ENCODE measurements at regions not wholly inside any gene's neighbourhood (a gene's known extent, or its start where the extent isn't known, plus 50 kb on each side); places are given as distances from the start of the nearest gene placed in this dataset.

DNA sequence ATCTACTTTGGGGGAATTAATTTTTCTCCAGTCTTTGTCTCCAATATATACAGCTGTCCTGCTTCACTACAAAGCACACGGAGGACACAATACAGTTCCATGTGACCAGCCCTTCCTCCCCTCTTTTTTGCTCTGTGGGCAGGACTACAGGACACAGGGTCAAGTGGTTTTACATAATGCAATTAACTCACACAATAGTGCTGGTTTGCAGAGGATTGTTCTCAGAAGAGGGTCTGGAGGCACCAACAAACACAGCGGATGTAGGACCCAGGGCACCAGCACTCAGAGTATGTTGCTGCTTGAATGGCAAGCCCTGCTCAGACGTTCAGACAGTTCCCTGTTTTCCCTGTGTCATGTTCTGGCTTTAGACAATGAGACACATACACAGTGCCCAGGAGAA, 52.0 kb upstream of the NPTX2 start:
- TF ChIP-seq CTCF (IDR thresholded peaks at IDR 0.05; ENCODE audit: partially characterized antibody, unreplicated experiment) = no peak
- no peak for DNase-seq
- H3K4me3 Mint-ChIP-seq (ENCODE audit: unreplicated experiment) = no peak overlapping the region
- H3K36me3 Mint-ChIP-seq (ENCODE audit: unreplicated experiment) = peaks cover 27% of the 10 kb centered on the region
- peaks cover 16% of the 10 kb centered on the region for H3K27me3 Mint-ChIP-seq (ENCODE audit: unreplicated experiment)
- H3K27ac Mint-ChIP-seq (ENCODE audit: unreplicated experiment) = no peak overlapping the region
- peaks cover 29% of the 10 kb centered on the region for H3K9me3 Mint-ChIP-seq (ENCODE audit: unreplicated experiment)
- peaks cover 32% of the 10 kb centered on the region for H3K4me1 Mint-ChIP-seq (ENCODE audit: low read depth, unreplicated experiment)

GRCh38 chr7:98562871-98563495, 54.1 kb upstream of the NPTX2 start:
- peaks cover 9% of the 10 kb centered on the region for H3K27me3 Mint-ChIP-seq (ENCODE audit: unreplicated experiment)
- peaks cover 26% of the 10 kb centered on the region for H3K4me1 Mint-ChIP-seq (ENCODE audit: low read depth, unreplicated experiment)
- peaks cover 31% of the 10 kb centered on the region for H3K36me3 Mint-ChIP-seq (ENCODE audit: unreplicated experiment)
- DNase-seq = no peak
- TF ChIP-seq CTCF (IDR thresholded peaks at IDR 0.05; ENCODE audit: partially characterized antibody, unreplicated experiment) = no peak
- no peak overlapping the region for H3K4me3 Mint-ChIP-seq (ENCODE audit: unreplicated experiment)
- peaks cover 26% of the 10 kb centered on the region for H3K9me3 Mint-ChIP-seq (ENCODE audit: unreplicated experiment)
- H3K27ac Mint-ChIP-seq (ENCODE audit: unreplicated experiment) = no peak overlapping the region

GRCh38 chr7:98562381-98562823, 54.7 kb upstream of the NPTX2 start:
- H3K27me3 Mint-ChIP-seq (ENCODE audit: unreplicated experiment) = peaks cover 9% of the 10 kb centered on the region
- peaks cover 29% of the 10 kb centered on the region for H3K4me1 Mint-ChIP-seq (ENCODE audit: low read depth, unreplicated experiment)
- H3K9me3 Mint-ChIP-seq (ENCODE audit: unreplicated experiment) = peaks cover 26% of the 10 kb centered on the region
- peaks cover 31% of the 10 kb centered on the region for H3K36me3 Mint-ChIP-seq (ENCODE audit: unreplicated experiment)
- no peak overlapping the region for H3K27ac Mint-ChIP-seq (ENCODE audit: unreplicated experiment)
- no peak overlapping the region for H3K4me3 Mint-ChIP-seq (ENCODE audit: unreplicated experiment)
- DNase-seq = no peak
- TF ChIP-seq CTCF (IDR thresholded peaks at IDR 0.05; ENCODE audit: partially characterized antibody, unreplicated experiment) = no peak

- Mint-ChIP-seq H3K4me3 (ENCODE audit: unreplicated experiment) (no peak overlapping the region), H3K9me3 (ENCODE audit: unreplicated experiment) (peaks cover 21% of the 10 kb centered on the region), H3K4me1 (ENCODE audit: low read depth, unreplicated experiment) (peaks cover 18% of the 10 kb centered on the region), H3K27me3 (ENCODE audit: unreplicated experiment) (peaks cover 6% of the 10 kb centered on the region), H3K27ac (ENCODE audit: unreplicated experiment) (peak overlapping the region; percentile 82), H3K36me3 (ENCODE audit: unreplicated experiment) (peaks cover 25% of the 10 kb centered on the region)
- DNase-seq = peak; percentile 74
- TF ChIP-seq CTCF (IDR thresholded peaks at IDR 0.05; ENCODE audit: partially characterized antibody, unreplicated experiment) = no peak
Observed at GRCh38 chr7:98559958-98560357, 57.1 kb upstream of the NPTX2 start.

DNA sequence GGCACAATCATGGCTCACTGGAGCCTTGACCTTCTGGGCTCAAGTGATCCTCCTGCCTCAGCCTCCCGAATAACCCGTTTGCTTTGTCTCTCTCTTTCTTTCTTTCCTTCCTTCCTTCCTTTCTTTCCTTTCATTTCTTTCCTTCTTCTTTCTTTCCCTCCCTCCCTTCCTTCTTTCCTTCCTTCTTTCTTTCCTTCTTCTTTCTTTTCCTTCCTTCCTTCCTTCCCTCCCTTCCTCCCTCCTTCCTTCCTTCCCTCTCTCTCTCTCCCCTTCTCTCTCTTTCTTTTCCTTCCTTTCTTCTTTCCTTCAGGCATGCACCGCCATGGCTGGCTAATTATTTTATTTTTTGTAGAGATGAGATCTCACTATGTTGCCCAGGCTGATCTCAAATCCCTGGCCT, 57.9 kb upstream of the NPTX2 start:
- Mint-ChIP-seq H3K4me1 (ENCODE audit: low read depth, unreplicated experiment) (peaks cover 18% of the 10 kb centered on the region), H3K36me3 (ENCODE audit: unreplicated experiment) (peaks cover 19% of the 10 kb centered on the region), H3K27me3 (ENCODE audit: unreplicated experiment) (peaks cover 6% of the 10 kb centered on the region), H3K4me3 (ENCODE audit: unreplicated experiment) (no peak overlapping the region), H3K9me3 (ENCODE audit: unreplicated experiment) (peaks cover 21% of the 10 kb centered on the region), H3K27ac (ENCODE audit: unreplicated experiment) (peak overlapping the region; percentile 82)
- no peak for DNase-seq
- TF ChIP-seq CTCF (IDR thresholded peaks at IDR 0.05; ENCODE audit: partially characterized antibody, unreplicated experiment) = no peak

Measured in glutamatergic neuron (in vitro differentiated cells).